ENCODE measurements at regions not wholly inside any gene's neighbourhood (a gene's known extent, or its start where the extent isn't known, plus 50 kb on each side); places are given as distances from the start of the nearest gene placed in this dataset.

DNA sequence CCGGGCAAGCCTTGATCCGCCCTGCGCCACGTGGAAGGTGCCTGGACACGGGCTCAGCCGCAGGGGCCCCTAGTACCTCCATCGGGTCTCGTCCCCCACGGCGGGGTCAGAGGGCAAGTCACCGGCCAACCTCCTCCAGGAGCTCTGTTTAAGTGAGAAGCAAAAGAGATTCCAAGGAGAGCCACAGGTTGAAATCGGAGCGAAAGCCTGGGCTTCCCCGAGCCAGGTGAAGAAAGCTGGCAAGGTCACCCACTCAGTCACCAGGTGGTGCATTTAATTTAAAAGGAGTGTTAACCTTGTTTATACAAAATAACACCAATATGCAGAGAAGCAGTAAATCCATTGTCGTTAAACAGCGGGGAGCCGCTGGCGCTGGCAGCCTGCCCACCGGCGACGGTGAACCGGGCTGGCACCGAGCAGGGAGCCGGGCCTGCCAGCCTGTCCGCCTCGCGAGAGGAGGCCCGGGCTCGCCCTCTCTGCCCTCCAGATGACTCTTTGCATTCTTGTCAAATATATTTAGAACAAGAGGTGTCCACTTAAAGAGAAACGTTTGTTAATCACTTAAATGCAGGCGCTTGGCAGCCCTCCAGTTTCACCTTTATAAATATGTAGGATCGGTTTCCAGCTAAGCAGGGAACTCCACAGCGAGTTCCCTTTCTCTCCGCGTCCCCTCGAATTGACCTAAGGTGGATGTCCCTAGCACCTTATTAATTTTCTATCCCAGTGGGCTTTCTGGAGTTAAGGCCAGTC lies 277.3 kb upstream of the NR2F2 start:
- TF ChIP-seq, protein P1, sequence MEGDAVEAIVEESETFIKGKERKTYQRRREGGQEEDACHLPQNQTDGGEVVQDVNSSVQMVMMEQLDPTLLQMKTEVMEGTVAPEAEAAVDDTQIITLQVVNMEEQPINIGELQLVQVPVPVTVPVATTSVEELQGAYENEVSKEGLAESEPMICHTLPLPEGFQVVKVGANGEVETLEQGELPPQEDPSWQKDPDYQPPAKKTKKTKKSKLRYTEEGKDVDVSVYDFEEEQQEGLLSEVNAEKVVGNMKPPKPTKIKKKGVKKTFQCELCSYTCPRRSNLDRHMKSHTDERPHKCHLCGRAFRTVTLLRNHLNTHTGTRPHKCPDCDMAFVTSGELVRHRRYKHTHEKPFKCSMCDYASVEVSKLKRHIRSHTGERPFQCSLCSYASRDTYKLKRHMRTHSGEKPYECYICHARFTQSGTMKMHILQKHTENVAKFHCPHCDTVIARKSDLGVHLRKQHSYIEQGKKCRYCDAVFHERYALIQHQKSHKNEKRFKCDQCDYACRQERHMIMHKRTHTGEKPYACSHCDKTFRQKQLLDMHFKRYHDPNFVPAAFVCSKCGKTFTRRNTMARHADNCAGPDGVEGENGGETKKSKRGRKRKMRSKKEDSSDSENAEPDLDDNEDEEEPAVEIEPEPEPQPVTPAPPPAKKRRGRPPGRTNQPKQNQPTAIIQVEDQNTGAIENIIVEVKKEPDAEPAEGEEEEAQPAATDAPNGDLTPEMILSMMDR (IDR thresholded peaks at IDR 0.05), result no peak
- no peak for TF ChIP-seq ZFX (IDR thresholded peaks at IDR 0.05; ENCODE audit: borderline replicate concordance)

All from 22Rv1 (cell line).